K562 (cell line): ENCODE measurements at regions not wholly inside any gene's neighbourhood (a gene's known extent, or its start where the extent isn't known, plus 50 kb on each side); places are given as distances from the start of the nearest gene placed in this dataset.

ENCODE experiments used
- ATF1 ChIP-seq, 2 experiments: fragments of 450-650 bp in 1 of 2; IDR thresholded peaks; 2 replicates each; pipeline ENCODE4 v1.6.1; 2016; ENCODE audit warnings: missing compliant biosample characterization in 1 of 2, missing genetic modification characterization in 1 of 2
- BRD9 ChIP-seq: fragments of 450-650 bp; IDR thresholded peaks from 2 replicates; pipeline ENCODE4 v1.6.1; 2018; ENCODE audit warnings: low read depth; ENCODE audit not compliant: partially characterized antibody
- ERF ChIP-seq: fragments of 450-650 bp; formaldehyde crosslinking; IDR thresholded peaks from 2 replicates; pipeline ENCODE4 v1.4.0; 2020; ENCODE audit warnings: mild to moderate bottlenecking, mixed read lengths
- ETV5 ChIP-seq: sonication (generic); formaldehyde crosslinking; IDR thresholded peaks from 2 replicates; pipeline ENCODE4 v1.4.0; 2020; ENCODE audit warnings: low read depth, mild to moderate bottlenecking, missing genetic modification reagents
- FOXJ3 ChIP-seq: sonication (generic); formaldehyde crosslinking; IDR thresholded peaks from 2 replicates; pipeline ENCODE4 v1.4.0; 2020; ENCODE audit warnings: mild to moderate bottlenecking, missing genetic modification reagents
- KLF16 ChIP-seq: IDR thresholded peaks from 2 replicates; pipeline ENCODE4 v1.6.1; 2016; ENCODE audit warnings: antibody characterized with exemption
- MAFK ChIP-seq: IDR thresholded peaks from 2 replicates; pipeline ENCODE4 v1.6.1; 2011; ENCODE audit warnings: low read length, improper control_type of control experiment
- PCBP1 ChIP-seq: fragments of 200-400 bp; formaldehyde crosslinking; IDR thresholded peaks from 2 replicates; pipeline ENCODE4 v1.6.1; 2018; ENCODE audit warnings: mild to moderate bottlenecking, low read depth, low read length; ENCODE audit not compliant: poor library complexity, severe bottlenecking
- POLR2A ChIP-seq: fragments of 450-650 bp; conservative IDR thresholded peaks from 2 replicates; pipeline ENCODE4 v1.6.1; 2016
- POLR2AphosphoS5 ChIP-seq: IDR thresholded peaks from 2 replicates; pipeline ENCODE4 v1.6.1; 2011; ENCODE audit warnings: mild to moderate bottlenecking, low read depth, low read length, moderate library complexity; ENCODE audit not compliant: control insufficient read depth, insufficient read depth
- POU5F1 ChIP-seq: fragments of 150-350 bp; IDR thresholded peaks from 2 replicates; pipeline ENCODE4 v1.6.1; 2014; ENCODE audit warnings: borderline replicate concordance, low read length, low read depth, mild to moderate bottlenecking; ENCODE audit not compliant: partially characterized antibody
- RNF2 ChIP-seq: sonication (generic); IDR thresholded peaks from 2 replicates; pipeline ENCODE4 v1.6.1; 2016
- SREBF2 ChIP-seq: sonication (generic); formaldehyde crosslinking; IDR thresholded peaks from 2 replicates; pipeline ENCODE4 v1.4.0; 2020; ENCODE audit warnings: mild to moderate bottlenecking, missing genetic modification reagents
- ZNF639 ChIP-seq, 2 experiments: fragments of 200-800 bp in 1 of 2; sonication (Bioruptor generic) in 1 of 2; sonication (generic) in 1 of 2; formaldehyde crosslinking in 1 of 2; IDR thresholded peaks in 1 of 2; conservative IDR thresholded peaks in 1 of 2; 2 replicates each; pipeline versions ENCODE4 v1.5.0 to v1.6.1; 2016 to 2020; ENCODE audit warnings: missing compliant biosample characterization in 1 of 2, missing genetic modification characterization in 1 of 2, missing genetic modification reagents in 1 of 2

GRCh38 chr1:87953732-87954344, 625.2 kb downstream of the LMO4 start:
- TF ChIP-seq RNF2 (no peak), POU5F1 (no peak), KLF16 (no peak), PCBP1 (no peak), BRD9 (no peak), ZNF639 (CRISPR knock-in tag; conservative IDR thresholded peaks at IDR 0.05 in 1 of 2, IDR thresholded peaks at IDR 0.05 in 1 of 2) (no peak), ERF (CRISPR knock-in tag) (no peak), FOXJ3 (no peak), MAFK (no peak), SREBF2 (no peak), ETV5 (no peak), POLR2AphosphoS5 (no peak), POLR2A (no peak), ATF1 (CRISPR knock-in tag; IDR thresholded peaks at IDR 0.05) (no peak), ATF1 (tag; IDR thresholded peaks at IDR 0.05) (no peak)
